Erythroblast (primary cell): ENCODE measurements at regions not wholly inside any gene's neighbourhood (a gene's known extent, or its start where the extent isn't known, plus 50 kb on each side); places are given as distances from the start of the nearest gene placed in this dataset.

Experiments
- GATA1 ChIP-seq: IDR thresholded peaks from 2 replicates; pipeline ENCODE4 v1.6.1; 2011; ENCODE audit warnings: low read depth, mild to moderate bottlenecking, control low read depth, low read length, moderate library complexity
- POLR2A ChIP-seq: IDR thresholded peaks from 2 replicates; pipeline ENCODE4 v1.6.1; 2011; ENCODE audit warnings: mild to moderate bottlenecking, low read length

GRCh38 chr2:133968446-133968845 is 285.4 kb upstream of the MGAT5 start:
- TF ChIP-seq POLR2A (no peak), GATA1 (no peak)
